ENCODE measurements at regions not wholly inside any gene's neighbourhood (a gene's known extent, or its start where the extent isn't known, plus 50 kb on each side); places are given as distances from the start of the nearest gene placed in this dataset.

DNA sequence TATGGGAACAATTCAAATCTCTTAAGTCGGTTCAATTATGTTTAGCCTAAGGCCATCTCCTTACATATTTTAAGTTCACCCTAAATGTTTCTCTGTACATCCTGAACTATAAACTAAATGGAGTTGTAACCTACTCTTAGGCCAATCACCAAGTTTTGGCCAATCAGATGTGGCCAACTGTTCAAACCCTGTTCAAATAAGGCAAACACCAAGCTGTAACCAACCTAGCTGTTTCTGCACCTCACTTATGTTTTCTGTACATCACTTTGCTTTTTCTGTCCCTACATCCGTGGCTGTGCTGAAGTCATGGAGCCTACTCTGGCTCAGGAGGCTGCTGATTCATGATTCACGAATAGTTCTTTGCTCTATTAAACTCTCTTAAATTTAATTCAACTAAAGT lies 165.3 kb downstream of the GASK1B start:
- no peak for DNase-seq

DNA sequence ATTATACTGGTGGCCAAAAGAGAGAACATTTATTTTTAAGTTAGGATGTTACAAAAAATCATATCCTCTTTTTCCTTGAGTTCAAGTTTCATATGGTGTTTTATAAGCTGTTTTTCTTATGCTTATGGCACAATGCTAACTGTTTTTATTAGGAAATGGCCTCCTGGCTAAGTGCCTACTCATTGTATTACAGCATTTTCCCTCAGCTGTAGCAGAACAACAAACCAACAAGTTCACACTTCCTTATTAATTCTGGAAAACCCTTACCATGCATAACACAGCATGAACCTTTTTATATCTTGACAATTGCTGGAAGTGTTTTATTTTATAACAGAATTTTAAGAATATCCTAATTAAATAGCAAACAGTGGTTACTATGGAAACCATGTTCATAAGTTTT lies 165.8 kb downstream of the GASK1B start:
- DNase-seq, result no peak

DNA sequence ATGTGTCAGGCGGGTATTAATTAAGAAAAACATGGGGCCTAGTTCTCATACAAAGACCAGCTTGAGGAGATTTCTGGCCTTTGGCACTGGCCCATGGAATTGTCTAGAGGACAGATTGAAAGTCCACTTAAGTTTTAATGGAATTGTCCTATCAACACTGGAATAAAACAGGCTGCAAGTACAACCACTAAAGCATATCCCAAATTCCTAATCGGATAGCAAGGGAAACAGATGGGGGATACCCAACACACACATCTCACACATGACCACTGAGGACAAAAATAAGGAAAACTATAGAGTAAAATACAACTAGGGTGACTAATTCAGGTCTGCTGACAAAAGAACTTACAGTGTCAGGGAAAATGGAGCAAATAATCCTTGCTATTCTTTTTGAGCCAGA lies 167.8 kb downstream of the GASK1B start:
- DNase-seq, result no peak

DNA sequence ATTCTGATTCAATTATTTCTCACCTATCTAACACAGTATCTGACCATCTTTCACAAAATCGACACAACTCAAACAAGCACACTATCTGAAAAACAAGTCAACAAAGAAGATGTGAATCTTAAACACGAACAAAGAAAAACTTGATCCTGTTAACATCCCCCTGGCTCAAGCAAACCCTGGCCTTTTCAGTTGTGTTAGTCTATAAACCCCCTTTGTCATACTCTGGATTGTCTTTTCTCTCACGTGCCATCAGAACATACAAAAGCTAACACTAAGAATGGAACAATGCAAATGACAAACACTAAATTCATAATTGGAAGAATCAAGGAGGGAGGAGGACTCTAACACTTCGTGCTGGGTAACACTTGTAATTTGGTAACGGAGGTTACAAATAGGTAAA lies 168.7 kb downstream of the GASK1B start:
- DNase-seq, result no peak

DNA sequence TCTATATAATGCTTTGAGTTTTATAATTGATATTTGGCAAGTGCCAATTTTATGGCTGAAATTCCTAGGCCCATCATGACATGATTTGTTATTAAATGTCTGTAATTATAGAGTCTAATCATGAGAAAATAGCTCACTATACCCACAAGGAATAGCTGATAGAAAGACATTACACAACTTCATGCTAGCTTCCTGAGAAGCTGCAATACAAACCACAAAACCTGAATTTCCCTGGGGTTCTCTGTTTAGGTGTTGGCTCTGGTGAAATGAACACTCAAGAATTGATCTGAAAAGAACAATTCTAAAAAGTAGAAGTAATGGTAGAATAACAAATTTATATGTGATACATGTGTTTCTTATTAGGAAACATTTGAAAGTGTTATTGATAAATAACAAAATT lies 169.6 kb downstream of the GASK1B start:
- no peak for DNase-seq

DNA sequence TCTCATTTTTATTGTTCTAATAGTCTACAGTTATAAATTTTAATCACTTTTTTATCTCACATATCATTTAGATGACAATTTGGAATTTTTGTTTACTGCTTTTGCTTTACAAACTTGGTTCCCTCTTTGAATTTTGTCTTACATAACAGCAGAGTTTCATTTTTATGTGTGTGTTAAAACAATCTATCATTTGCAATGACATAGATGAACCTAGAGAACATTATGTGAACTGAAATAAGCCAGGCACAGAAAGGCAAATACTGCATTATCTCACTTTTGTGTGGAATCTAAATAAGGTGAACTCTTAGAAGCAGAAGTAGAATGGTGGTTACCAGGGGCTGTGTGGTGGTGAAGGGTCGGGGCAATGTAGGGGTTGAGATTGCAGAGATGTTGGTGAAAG lies 170.7 kb downstream of the GASK1B start:
- no peak for DNase-seq

DNA sequence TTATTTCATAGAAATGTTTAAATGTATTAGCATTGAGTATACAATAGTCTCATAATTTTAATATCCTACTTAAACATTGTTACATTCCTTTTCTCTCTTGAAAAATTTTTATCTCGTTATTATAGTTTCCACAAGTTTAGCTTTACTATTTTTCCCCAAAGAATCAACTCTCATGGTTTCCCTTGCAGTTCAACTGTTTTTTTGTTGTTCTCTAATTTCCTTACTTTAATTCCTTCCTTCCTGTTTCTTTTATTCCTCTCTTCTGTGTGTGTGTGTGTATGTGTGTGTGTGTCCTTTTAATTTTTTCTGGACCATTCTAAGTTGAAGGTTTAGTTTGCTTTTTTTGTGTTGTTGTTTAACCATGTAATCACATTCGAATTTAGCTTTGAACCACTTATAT lies 171.1 kb downstream of the GASK1B start:
- DNase-seq, result no peak

DNA sequence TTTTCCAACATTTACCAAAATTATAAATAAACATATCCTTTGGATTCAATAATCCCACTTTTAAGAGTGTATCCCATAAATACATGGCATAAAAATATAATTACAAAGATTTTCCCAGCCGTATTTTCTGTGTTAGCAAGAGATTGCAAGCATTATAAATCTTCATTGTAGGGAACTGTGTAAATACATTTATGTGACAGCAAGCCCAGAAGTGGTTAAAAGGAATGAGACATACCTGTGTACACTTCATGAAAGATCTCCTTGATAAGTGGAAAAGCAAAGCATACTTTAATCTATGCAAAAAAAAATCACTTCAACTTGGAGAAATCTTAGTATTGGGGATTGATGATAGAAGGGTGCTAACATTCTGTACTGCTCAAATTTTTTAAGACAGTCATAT lies 173.1 kb downstream of the GASK1B start:
- DNase-seq, result no peak

DNA sequence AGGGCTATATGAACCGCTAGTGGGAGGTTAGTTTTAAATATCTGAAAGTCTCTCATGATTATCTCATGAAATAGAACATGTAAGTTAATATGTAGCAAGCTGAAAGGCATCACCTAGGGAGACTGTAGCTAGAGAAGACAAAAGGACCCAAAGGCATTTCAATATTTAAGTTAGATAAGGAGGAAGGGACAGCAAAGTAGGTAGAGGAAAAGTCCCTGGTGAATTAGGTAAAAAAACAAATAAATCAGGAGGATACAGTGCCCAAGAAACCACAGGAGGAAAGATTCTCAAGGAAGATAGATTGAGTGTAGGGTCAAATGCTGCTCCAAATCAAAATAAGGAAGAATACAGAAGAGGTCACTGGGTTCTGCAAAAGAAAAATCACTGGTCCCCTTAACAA lies 175.5 kb downstream of the GASK1B start:
- no peak for DNase-seq

DNA sequence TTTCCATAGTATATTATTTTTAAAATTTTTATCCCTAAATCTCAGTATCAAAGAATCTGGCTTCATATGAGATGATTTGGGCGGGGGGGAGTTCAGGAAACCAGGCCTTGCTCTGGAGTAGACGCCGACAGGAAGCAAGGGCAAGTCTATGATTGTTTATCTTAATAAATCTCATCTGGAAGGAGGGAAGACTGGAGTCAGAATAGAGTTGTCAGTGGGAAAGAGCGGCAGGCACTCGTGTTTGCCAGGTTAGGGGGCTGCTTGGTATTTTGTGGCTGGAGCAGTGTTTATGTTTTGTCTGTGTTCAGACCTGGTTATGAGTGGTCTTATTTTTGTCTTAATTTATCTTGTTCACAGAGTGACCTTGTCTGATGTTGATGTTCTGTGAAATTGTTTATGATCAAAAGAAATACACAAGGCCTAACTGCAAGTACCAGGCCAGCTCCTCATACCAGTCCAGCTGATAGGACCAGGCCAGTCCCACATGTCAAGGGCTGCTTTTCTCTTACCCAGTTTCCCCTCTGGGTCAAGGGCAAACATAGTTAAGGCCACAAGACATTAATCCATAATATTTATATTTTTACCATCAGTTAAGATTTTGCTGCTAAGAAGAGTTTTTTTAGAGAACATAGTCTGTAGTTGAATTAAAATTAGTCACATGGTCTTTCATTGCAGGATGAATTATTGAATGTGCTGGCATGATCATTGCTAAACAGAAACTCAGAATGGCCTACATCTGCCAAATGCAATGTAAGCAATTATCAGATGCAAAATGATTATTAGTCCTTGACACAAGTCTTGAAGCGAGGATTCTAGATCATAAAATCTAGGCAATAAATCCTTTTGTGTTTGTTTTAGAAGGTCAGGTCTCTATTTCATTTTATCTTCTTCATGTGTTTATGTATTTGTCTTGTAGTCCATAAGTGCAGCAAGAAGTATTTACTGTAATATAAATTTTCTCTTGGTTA lies 176.5 kb downstream of the GASK1B start:
- no peak for DNase-seq

DNA sequence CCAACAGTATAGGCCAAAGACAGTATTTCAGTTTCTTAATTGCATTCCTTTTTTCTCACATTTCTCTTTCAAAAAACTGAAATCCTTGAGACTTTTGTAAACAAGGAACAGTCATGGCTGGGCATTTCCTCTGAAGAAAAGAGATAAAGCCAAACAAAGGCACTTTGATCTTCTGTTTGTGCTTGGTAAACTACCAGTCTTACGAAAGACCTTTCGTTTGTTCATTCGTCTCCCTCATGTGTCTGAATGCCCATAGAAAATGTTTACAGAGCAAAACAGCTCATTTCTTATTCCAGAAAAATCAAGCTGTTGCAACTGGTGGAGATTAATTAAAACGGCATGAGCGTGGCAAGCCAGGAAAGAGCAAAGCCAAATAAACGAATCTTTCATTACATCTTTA lies 178.0 kb downstream of the GASK1B start:
- no peak for DNase-seq

DNA sequence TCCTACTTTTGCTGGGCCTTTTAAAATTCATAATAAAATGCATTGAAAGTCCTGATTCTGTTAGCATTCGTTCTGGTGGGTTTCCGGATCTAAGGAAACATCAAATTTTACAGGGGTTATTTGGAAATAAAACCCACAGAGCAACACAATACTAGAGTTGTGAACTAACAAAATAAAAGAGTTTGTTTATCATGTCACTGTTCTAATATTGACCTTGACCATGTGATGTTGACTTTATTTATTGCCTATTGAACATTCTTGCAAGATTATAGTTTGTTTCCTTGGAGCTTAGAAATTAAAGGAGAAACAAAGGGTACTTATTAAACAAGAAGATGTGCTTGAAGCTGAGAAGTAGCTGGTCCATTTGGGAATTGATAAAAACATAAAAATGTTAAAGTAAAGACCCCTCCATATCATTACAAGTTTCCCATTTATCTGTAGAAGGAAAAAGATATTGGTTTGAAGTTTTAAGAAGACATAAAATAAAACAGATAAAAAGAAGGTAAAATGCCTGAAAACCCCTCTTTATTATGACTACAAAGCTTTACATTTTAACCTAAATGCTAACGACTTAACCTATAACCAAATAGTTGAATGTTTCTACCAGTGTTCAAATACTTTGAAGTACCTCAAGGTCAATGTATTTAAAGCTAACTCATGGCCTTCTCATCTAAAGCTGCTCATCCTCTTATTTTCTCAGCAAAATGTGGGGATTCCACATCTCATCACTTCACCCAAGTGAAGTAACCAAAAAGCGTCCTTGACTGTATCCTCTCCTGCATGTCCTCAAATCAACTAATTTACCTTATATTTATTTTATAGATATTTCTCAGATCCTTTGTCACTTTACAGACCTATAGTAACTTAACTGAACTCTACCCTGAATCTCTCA lies 179.6 kb downstream of the GASK1B start:
- no peak for DNase-seq

DNA sequence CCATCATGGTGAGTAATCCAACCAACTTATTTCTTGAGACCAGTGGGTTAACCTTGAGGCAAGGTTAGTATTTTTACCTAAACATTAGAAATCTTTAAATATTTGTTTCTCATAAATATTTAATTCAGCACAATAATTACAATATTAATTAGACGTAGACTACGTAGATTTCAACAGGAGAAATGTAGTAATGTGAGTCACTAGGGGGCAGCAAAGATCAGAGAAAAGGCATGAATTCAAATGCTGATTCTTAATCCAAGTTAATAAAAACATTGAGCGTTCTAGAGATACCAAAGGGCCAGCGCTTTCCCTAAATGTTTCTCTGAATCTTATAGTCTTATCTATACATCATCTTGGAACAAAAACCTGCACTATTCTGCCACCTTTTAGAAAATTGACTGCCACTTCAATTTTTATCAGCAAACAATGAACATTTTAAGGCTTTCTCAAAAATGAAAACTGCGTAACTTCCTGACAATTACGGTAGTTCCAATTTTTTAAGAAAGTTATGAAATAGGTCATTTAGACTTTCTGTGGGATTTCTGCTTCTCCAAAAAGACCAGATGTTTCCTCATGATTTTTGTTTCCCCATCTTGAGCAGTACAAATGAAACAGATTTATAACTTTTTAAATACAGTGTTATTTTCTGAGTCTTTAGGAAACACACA lies 180.7 kb downstream of the GASK1B start:
- peak; percentile 57 for DNase-seq

DNA sequence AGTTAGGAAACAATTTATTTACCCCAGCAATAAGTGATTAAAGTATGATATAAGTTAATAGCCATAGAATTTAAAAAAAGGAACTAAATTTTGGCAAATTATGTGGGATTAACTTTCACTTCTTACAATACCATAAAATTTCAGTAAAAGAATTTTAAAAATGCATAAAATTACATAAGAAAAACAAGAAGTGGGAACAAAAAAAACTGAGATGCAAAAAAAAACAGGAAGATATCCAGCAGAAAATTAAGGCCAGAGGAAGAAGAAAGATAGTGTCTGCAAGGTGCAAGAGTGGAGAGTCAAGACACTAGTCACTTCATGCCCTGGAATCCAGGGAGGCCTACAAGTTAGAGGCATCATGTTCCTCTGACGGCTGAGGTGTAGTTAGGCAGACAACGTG lies 184.2 kb downstream of the GASK1B start:
- no peak for DNase-seq

DNA sequence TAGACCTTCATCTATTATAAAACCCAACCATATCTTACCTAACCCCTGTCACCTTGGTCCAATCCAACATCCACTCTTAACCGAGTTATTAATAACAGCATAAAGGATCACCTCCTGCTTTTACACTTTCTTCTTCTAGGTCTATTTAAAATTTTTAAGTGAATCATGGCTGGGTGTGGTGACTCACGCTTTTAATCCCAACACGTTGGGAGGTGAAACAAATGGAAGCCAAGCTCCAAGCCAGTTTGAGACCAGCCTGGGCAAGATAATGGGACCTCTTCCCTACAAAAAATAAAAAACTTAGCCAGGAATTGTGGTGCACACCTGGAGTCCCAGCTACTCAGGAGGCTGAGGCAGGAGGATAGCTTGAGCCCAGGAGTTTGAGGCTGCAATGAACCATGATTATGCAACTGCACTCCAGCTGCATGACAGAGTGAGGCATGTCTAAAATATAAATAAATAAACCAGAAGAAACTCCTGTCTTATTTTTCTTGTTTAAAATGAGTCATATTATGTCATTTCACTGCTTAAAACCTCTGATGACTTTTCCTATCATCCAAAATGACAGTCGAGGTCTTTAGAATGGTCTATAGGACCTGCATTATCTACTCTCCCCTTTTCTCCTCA lies 188.4 kb downstream of the GASK1B start:
- no peak for DNase-seq

DNA sequence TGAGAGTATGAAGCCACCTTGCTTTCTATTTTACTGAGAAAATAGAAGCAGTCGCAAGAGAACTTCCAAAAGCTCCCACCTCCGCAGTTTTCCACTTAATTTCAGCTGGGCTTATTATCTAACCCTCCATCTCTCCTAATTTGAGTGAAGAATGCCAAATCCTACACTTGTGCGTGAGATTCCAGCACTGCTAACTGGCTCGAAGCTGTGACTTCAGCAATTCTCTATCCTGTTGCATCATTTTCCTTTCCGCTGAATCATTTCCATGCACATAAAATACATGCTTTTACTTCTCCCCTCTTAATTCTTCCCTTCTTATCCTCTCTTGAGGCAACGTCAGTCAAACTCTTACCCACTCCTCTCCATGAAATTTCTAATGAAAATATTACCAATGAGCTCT lies 189.5 kb downstream of the GASK1B start:
- no peak for DNase-seq

DNA sequence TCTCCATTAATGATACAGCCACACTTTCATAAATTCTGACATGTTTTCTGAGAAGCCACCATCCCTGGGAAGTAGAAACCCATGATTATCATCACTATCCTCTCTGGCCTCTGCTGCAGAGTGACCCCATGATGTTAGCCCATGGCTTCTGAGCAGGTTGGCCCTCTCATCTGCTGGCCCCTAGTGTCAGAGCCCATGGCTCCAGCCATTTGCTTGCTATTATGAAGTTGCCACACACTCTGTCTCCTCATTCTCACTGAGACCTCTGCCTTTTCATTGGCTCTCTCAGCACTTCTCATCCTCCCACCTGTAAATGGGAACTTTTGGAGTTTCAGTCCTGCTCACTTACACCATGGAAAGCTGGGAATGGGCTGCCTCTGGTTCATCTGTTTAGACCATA lies 192.7 kb downstream of the GASK1B start:
- DNase-seq, result no peak

DNA sequence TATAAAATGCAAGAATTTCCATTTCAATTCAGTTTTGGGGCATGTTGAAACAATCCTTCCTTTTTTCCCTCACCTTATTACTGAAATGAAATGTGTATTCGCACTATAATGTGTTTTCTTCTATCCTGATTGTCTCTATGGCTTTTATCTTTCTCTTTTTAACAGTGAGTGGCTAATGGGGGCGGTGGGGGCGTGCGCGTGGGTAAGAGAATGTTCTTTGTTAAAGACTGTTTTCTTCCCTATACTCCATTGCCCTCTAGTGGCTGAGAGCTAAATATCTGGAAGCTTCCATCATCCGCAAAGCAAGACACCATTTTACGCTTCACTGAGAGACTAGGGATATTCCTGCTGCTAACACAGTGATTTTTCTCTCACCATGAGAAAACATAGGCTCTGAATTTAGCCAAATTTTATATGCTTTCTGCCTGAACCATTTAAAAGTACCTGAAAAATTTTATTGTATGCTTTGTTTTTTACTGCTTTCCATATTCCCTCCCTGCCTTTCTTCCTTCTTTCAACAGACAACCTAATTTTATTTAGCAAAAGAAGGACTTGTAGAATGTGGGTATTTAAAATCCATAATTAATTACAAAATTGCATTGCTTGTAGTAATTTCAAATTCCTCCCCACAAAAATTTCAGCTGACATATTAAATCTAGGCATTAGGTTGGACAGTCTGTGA lies 194.0 kb downstream of the GASK1B start:
- peak; percentile 48 for DNase-seq

DNA sequence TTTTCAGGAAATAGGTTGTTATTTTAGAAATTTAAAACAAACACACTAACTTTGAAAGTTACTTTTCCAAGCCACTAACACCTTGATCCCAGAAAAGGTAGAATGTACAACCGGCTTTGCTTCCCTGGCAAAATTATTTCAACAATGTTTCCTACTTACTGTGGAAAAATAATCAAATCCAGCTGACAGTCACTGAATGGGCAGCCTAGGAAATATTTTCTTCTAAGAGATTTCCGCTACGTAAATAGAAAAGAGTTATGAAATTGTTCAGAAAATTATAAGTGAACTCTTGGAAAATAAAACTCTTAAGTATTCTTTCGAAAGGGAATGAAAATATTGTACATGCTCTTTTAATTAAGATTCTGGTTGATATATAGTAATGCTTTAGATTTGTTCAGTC lies 195.7 kb downstream of the GASK1B start:
- no peak for DNase-seq

DNA sequence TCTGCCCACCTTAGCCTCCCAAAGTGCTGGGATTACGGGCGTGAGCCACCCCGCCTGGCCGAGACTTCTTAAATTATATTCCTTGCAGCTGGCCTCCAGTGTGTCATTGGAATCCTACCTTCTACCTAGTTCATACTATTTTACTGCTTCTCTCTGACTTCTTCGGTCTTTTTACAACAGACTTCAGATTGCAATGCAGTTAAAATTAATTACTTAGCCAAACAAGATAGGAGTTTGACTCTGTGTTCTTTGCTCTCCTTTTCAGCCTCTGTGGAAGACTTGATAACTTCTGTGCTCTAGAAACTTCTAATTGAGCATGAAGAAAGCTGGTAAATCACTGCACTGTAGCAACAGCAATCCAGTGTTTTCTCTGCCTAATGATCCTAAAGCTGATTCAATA lies 199.5 kb downstream of the GASK1B start:
- DNase-seq, result no peak

DNA sequence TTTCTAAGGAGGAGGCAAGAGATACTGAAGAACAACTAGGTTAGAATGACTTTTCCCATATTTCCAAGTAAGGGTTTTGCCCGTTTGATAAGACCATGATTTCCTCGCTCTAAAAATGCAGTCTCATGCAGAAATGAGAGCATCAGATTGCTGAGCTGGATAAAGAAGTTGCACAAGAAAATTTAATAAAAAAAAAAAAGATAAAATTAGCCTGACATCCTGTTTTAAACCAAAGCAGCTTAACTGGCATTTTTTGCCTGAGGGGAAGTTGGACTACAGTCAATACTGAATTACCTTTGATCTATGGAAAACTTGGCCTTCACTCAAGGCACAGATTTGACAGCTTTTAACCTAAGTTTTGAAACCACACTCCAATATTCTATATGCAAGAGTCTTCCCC lies 208.4 kb downstream of the GASK1B start:
- no peak for DNase-seq

DNA sequence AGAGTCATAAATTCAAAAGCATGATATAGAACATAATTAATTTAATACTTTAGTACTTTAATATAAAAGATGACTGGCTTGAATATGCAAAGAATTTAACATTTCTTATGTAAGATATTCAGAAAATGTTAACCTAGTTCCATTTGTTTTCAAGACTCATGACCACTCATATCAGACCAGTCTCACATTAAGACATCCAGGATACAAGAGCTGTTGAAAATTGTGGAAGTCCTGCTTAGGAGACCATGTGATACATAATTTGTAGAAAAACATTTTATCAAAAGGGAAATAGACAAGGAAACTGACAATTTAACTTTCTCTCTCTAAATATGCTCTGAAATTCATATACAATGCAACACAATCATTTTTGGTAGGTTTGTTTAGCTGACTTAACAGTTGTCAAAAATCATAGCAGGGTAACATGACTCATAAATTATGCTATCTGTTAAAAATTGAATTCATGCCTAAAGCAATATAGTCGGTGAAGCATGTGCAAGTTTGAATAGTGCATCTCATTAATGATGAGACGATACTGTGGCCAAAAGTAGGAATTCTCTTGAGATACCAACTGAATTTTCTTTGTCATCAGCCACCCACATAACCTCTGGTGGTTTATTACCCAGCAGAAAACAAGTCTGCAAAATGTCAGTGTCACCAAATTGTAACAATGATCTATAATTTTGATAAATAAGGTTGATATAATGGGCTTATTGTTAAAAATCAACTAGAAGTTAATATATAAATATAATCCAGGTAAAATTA lies 211.4 kb downstream of the GASK1B start:
- no peak for DNase-seq

Measured in activated CD4-positive, alpha-beta T cell treated with anti-CD3 and anti-CD28 coated beads, Interleukin-10, Interleukin-2, amounts not matched to agents 100 ng/mL and 50 ng/mL, durations not matched to agents 16 hours and 8 hours (primary cell).